IMR-90 (cell line): ENCODE measurements at regions not wholly inside any gene's neighbourhood (a gene's known extent, or its start where the extent isn't known, plus 50 kb on each side); places are given as distances from the start of the nearest gene placed in this dataset.

Experiments used
- ATAC-seq: fragments of 200-7000 bp; cut with Tn5 transposase; 2 replicates; pipeline ENCODE4 v1.9.1; 2020; ENCODE audit warnings: low read depth, mild to moderate bottlenecking, moderate library complexity
- BruUV-seq: library from RNA; stranded (reverse); fragments of 400-500 nt; replicated peaks from 2 replicates; lab custom pipeline; 2021; lab: Mats Ljungman, UMichigan
- CTCF ChIA-PET: fragments of 300-600 bp; formaldehyde crosslinking; extraction: SDS; loops from one replicate; lab custom pipeline; 2021; ENCODE audit warnings: antibody characterized with exemption; lab: Yijun Ruan, JAX
- POLR2A ChIA-PET: fragments of 300-600 bp; sonication (Branson Sonifier 250); formaldehyde crosslinking; loops from one replicate; lab custom pipeline; 2022; ENCODE audit warnings: antibody characterized with exemption; ENCODE audit not compliant: unreplicated experiment; lab: Charles Lee
- DNase-seq: peaks from one replicate; pipeline ENCODE4 v3.0.0; 2013
- H2AFZ ChIP-seq: replicated peaks from 2 replicates; pipeline ENCODE3; 2013; ENCODE audit warnings: low read length, mild to moderate bottlenecking; ENCODE audit not compliant: poor library complexity
- H2AK5ac ChIP-seq: 2 replicates; pipeline ENCODE4 v1.6.1; 2013; ENCODE audit warnings: low read depth, low read length, inconsistent platforms
- H2AK9ac ChIP-seq: replicated peaks from 2 replicates; pipeline ENCODE3; 2013; ENCODE audit warnings: mild to moderate bottlenecking, low read depth, low read length, moderate library complexity; ENCODE audit not compliant: poor library complexity
- H2BK120ac ChIP-seq: 2 replicates; pipeline ENCODE4 v1.6.1; 2013; ENCODE audit warnings: low read depth, low read length, inconsistent platforms
- H2BK15ac ChIP-seq: 3 replicates; pipeline ENCODE4 v1.6.1; 2013; ENCODE audit warnings: low read depth, low read length, inconsistent platforms
- H2BK20ac ChIP-seq: 2 replicates; pipeline ENCODE4 v1.6.1; 2013; ENCODE audit warnings: low read depth, mild to moderate bottlenecking, inconsistent platforms, low read length, moderate library complexity
- H2BK5ac ChIP-seq: 2 replicates; pipeline ENCODE4 v1.6.1; 2013; ENCODE audit warnings: mild to moderate bottlenecking, low read depth, low read length, inconsistent platforms; ENCODE audit not compliant: poor library complexity, severe bottlenecking
- H3K14ac ChIP-seq: replicated peaks from 2 replicates; pipeline ENCODE4 v1.6.1; 2013; ENCODE audit warnings: low read depth, low read length, inconsistent platforms
- H3K18ac ChIP-seq: 2 replicates; pipeline ENCODE4 v1.6.1; 2013; ENCODE audit warnings: low read depth, low read length, control low read depth
- H3K23ac ChIP-seq: 2 replicates; pipeline ENCODE4 v1.6.1; 2013; ENCODE audit warnings: low read depth, low read length, inconsistent platforms
- H3K27ac ChIP-seq: 2 replicates; pipeline ENCODE4 v1.5.1; 2013; ENCODE audit warnings: mild to moderate bottlenecking, control low read depth, low read length; ENCODE audit not compliant: insufficient read depth
- H3K27me3 ChIP-seq: 2 replicates; pipeline ENCODE4 v1.6.1; 2013; ENCODE audit warnings: low read length; ENCODE audit not compliant: control insufficient read depth, insufficient read depth
- H3K36me3 ChIP-seq: 2 replicates; pipeline ENCODE4 v1.6.1; 2013; ENCODE audit warnings: low read length, mixed read lengths; ENCODE audit not compliant: control insufficient read depth, insufficient read depth
- H3K4ac ChIP-seq: 2 replicates; pipeline ENCODE4 v1.6.1; 2013; ENCODE audit warnings: low read depth, low read length, inconsistent platforms
- H3K4me1 ChIP-seq: 2 replicates; pipeline ENCODE4 v1.6.1; 2013; ENCODE audit warnings: low read length, mixed read lengths; ENCODE audit not compliant: control insufficient read depth, insufficient read depth
- H3K4me2 ChIP-seq: 2 replicates; pipeline ENCODE4 v1.6.1; 2013; ENCODE audit warnings: low read depth, mild to moderate bottlenecking, control low read depth, low read length, moderate library complexity
- H3K4me3 ChIP-seq: 2 replicates; pipeline ENCODE4 v1.5.1; 2013; ENCODE audit warnings: low read depth, mild to moderate bottlenecking, control low read depth, low read length, moderate library complexity; ENCODE audit not compliant: insufficient read depth
- H3K56ac ChIP-seq: 2 replicates; pipeline ENCODE4 v1.6.1; 2013; ENCODE audit warnings: low read length, inconsistent platforms; ENCODE audit not compliant: insufficient read depth; ENCODE audit errors: extremely low read depth
- H3K79me1 ChIP-seq, 2 experiments: 2 replicates each; pipeline ENCODE4 v1.6.1; 2013; ENCODE audit warnings: low read length in 2 of 2, inconsistent platforms in 1 of 2, low read depth in 1 of 2
- H3K9ac ChIP-seq: 2 replicates; pipeline ENCODE4 v1.6.1; 2013; ENCODE audit warnings: low read depth, low read length, control low read depth
- H3K9me1 ChIP-seq: 2 replicates; pipeline ENCODE4 v1.6.1; 2013; ENCODE audit warnings: low read length, inconsistent platforms; ENCODE audit not compliant: insufficient read depth
- H3K9me3 ChIP-seq: 2 replicates; pipeline ENCODE4 v1.6.1; 2013; ENCODE audit warnings: low read length; ENCODE audit not compliant: control insufficient read depth, insufficient read depth
- H4K20me1 ChIP-seq: 2 replicates; pipeline ENCODE4 v1.6.1; 2013; ENCODE audit warnings: low read length, inconsistent platforms; ENCODE audit not compliant: insufficient read depth
- H4K5ac ChIP-seq: 2 replicates; pipeline ENCODE4 v1.6.1; 2013; ENCODE audit warnings: mild to moderate bottlenecking, low read depth, low read length, control low read depth
- H4K8ac ChIP-seq, 2 experiments: 2 replicates each; pipeline ENCODE4 v1.6.1; 2013; ENCODE audit warnings: low read depth in 2 of 2, low read length in 2 of 2, control low read depth in 1 of 2, inconsistent platforms in 1 of 2
- H4K91ac ChIP-seq: 2 replicates; pipeline ENCODE4 v1.6.1; 2013; ENCODE audit warnings: low read depth, low read length, inconsistent platforms; ENCODE audit not compliant: insufficient read depth
- BHLHE40 ChIP-seq: fragments of 150-350 bp; IDR thresholded peaks from 2 replicates; pipeline ENCODE4 v1.6.1; 2016; ENCODE audit warnings: mild to moderate bottlenecking, low read depth, low read length
- RAD21 ChIP-seq: IDR thresholded peaks from 2 replicates; pipeline ENCODE4 v1.6.1; 2012; ENCODE audit warnings: low read length, improper control_type of control experiment
- SMC3 ChIP-seq: fragments of 150-350 bp; IDR thresholded peaks from 2 replicates; pipeline ENCODE4 v1.6.1; 2016; ENCODE audit warnings: low read depth, mild to moderate bottlenecking, antibody characterized with exemption, low read length, moderate library complexity
- WGBS, 2 experiments: methylation state at CpG; one replicate each; pipeline versions ENCODE4 v1.1.5 to v1.1.7; 2013; ENCODE audit warnings: missing lambda C conversion rate in 2 of 2; ENCODE audit not compliant: insufficient read length in 1 of 2; ENCODE audit errors: extremely low coverage in 2 of 2; 5-methylcytosine and 5-hydroxymethylcytosine counted together
- dilution Hi-C: fragments of 300-500 bp; cut with HindIII; formaldehyde crosslinking; loops from one replicate; pipeline ENCODE4 v1.14.3; 2018; ENCODE audit warnings: low sequenced_read_pairs; ENCODE audit not compliant: unreplicated experiment
- in situ Hi-C: fragments of 300-500 bp; cut with MboI; formaldehyde crosslinking; loops from 3 replicates; pipeline ENCODE4 v1.14.3; 2019; ENCODE audit warnings: low sequenced_read_pairs, inconsistent platforms, mixed read lengths
- intact Hi-C: fragments of 100-400 bp; cut with micrococcal nuclease; formaldehyde crosslinking; loops from 2 replicates; pipeline ENCODE4 v1.10.0; 2022
- TF ChIP-seq, protein P1 (sequence below): conservative IDR thresholded peaks from 2 replicates; pipeline ENCODE4 v1.5.1; 2012; ENCODE audit warnings: mild to moderate bottlenecking, low read depth, low read length, improper control_type of control experiment

DNA sequence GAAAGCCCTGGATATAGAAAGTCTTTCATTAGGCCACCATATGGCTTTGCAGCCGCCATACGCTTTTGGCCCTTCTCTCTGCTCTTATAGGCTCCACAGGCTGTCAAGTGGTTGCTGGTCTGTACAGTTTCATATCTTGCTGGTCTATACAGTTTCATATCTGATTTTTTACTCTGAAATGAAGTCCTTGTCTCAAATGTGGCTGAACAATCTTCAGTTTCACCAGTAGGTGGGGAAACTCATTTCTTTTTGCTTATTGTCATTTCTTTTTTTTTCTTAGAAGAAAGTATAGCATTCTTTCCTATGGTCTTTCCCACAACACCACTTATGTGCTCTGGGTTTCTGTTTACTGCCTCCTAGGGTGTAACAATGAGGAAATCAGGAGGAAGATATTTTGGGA, 771.4 kb upstream of the MMS22L start:
- peaks cover 2% of the 10 kb centered on the region; the same call in 1 of the 2 replicates for H3K9me3 ChIP-seq
- no peak overlapping the region for H4K8ac ChIP-seq
- no peak overlapping the region for H3K27ac ChIP-seq
- no peak overlapping the region for H2BK5ac ChIP-seq
- no peak overlapping the region for H4K5ac ChIP-seq
- H3K4me1 ChIP-seq: no peaks in the 10 kb centered on the region
- no peak overlapping the region for H3K4me3 ChIP-seq
- no peak overlapping the region for H2BK120ac ChIP-seq
- no peaks in the 10 kb centered on the region for H3K9me1 ChIP-seq
- no peaks in the 10 kb centered on the region for H3K27me3 ChIP-seq
- no peak overlapping the region for H3K9ac ChIP-seq
- H2BK15ac ChIP-seq: no peak overlapping the region
- TF ChIP-seq BHLHE40 (no peak), SMC3 (no peak), RAD21 (no peak)
- TF ChIP-seq, protein P1, sequence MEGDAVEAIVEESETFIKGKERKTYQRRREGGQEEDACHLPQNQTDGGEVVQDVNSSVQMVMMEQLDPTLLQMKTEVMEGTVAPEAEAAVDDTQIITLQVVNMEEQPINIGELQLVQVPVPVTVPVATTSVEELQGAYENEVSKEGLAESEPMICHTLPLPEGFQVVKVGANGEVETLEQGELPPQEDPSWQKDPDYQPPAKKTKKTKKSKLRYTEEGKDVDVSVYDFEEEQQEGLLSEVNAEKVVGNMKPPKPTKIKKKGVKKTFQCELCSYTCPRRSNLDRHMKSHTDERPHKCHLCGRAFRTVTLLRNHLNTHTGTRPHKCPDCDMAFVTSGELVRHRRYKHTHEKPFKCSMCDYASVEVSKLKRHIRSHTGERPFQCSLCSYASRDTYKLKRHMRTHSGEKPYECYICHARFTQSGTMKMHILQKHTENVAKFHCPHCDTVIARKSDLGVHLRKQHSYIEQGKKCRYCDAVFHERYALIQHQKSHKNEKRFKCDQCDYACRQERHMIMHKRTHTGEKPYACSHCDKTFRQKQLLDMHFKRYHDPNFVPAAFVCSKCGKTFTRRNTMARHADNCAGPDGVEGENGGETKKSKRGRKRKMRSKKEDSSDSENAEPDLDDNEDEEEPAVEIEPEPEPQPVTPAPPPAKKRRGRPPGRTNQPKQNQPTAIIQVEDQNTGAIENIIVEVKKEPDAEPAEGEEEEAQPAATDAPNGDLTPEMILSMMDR: peak; percentile 18; the same call in 1 of the 2 replicates
- WGBS, 2 experiments: no CpG with 5 or more reads among the region's 2 CpGs
- in situ Hi-C loops (no loop called here), intact Hi-C loops (loop anchor here (10.0 kb wide), 1 partner anchor 1060 kb away; no protein-coding TSS in a partner anchor), dilution Hi-C loops (no loop called here)
- no peaks in the 10 kb centered on the region for H3K79me1 ChIP-seq
- H4K91ac ChIP-seq: no peak overlapping the region
- H2AK5ac ChIP-seq: no peak overlapping the region
- no peak overlapping the region for H3K18ac ChIP-seq
- DNase-seq: peak; percentile 1
- no TSS peak for BruUV-seq
- H3K23ac ChIP-seq: no peak overlapping the region
- H2BK20ac ChIP-seq: no peak overlapping the region
- no peak overlapping the region for H3K4ac ChIP-seq
- H2AFZ ChIP-seq: no peak overlapping the region
- H3K14ac ChIP-seq: no peak overlapping the region
- ChIA-PET POLR2A (no interaction called here), CTCF (no interaction called here)
- H4K20me1 ChIP-seq: no peaks in the 10 kb centered on the region
- H2AK9ac ChIP-seq: no peak overlapping the region
- ATAC-seq: no peak
- no peak overlapping the region for H3K4me2 ChIP-seq
- H3K56ac ChIP-seq: no peak overlapping the region
- no peaks in the 10 kb centered on the region for H3K36me3 ChIP-seq
